DMS53 treated with DMSO at 0.1 percent for 48 hours (cell line): ENCODE measurements at regions not wholly inside any gene's neighbourhood (a gene's known extent, or its start where the extent isn't known, plus 50 kb on each side); places are given as distances from the start of the nearest gene placed in this dataset.
"Not testable (repeated sequence)": the region's sequence is repeated elsewhere in the genome, so short reads cannot be mapped to it uniquely, and the experiment has no call there.

Source experiments
- DNase-seq: peaks from one replicate; lab custom pipeline; 2025; ENCODE audit not compliant: unreplicated experiment; lab: John Stamatoyannopoulos, UW

DNA sequence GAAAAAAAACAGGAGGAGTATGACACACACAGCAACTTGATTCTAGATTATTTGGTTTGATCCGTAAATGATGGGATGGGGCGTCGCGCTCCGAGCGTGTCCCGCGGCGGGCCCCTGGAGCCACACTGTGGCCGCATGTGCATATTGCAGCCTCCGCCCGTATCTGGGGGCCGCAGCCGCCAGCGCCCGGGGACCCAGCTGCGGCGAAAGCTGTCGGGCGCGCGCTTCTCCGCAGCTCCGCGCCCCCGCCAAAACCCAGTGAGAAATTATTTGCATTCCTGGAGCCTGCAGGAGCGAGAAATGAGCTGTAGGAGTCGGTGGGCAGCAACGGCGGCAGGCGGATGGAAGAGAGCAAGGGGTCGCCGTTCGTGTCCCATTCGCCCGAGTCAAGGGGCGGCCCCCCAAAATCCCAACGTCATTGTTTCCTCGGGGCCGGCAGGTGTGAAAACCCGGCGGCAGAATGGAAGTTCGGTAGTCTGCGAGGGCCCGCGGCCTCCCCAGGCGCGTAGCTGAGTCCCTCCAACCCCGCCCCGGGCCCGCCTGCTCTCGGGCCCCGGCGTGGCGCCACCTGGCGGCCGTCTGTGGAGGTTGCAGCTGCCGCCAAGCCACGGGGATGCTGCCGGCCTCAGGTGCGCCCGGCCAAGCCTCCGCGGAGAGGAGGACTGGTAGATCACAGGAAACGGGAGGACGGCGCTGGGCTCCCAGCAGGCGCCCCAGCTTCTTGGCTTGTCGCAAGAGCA is 86.8 kb downstream of the FAM72B start:
- peak; percentile 40 for DNase-seq

GRCh38 chr1:121097867-121098215 is 86.3 kb downstream of the FAM72B start:
- not testable (repeated sequence) for DNase-seq

GRCh38 chr1:121109025-121109424 is 75.1 kb downstream of the FAM72B start:
- not testable (repeated sequence) for DNase-seq

- not testable (repeated sequence) for DNase-seq
Observed at GRCh38 chr1:121116522-121117297, 67.4 kb downstream of the FAM72B start.

- not testable (repeated sequence) for DNase-seq
Observed at GRCh38 chr1:121117298-121117611, 66.9 kb downstream of the FAM72B start.

DNA sequence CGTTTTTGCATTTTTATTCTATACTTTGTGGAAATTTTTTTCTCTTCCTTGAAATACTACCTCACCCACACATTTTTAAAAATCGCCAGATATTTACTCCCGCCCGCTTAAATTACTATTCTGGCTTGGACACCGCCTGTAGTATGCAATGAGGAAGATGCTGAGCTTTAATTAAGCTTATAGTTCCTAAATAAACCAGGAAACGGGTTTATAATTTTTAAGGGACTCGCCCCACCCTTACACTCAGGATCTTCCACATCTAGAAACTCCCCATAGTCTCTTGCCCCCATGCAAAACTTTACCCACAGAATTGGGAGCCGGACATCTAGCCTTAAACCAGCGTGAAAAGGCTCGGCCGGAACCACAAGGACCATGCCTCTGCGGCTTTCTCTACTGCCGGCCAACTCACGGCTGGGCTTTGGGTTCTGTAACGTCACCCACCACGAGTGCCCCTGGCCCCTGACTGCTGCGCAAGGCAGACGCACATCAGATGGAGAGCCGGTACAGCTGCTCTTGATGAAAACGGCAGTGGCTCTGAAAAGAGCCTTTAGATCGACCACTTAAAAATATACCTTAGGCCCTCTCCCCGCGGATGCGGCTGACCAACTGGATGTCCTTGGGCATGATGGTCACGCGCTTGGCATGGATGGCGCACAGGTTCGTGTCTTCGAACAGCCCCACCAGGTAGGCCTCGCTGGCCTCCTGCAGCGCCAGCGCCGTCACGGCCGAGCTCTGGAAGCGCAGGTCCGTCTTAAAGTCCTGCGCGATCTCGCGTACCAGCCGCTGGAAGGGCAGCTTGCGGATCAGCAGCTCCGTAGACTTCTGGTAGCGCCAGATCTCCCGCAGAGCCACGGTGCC is 66.3 kb downstream of the FAM72B start:
- DNase-seq, result not testable (repeated sequence)
